ENCODE measurements at regions not wholly inside any gene's neighbourhood (a gene's known extent, or its start where the extent isn't known, plus 50 kb on each side); places are given as distances from the start of the nearest gene placed in this dataset.

DNA sequence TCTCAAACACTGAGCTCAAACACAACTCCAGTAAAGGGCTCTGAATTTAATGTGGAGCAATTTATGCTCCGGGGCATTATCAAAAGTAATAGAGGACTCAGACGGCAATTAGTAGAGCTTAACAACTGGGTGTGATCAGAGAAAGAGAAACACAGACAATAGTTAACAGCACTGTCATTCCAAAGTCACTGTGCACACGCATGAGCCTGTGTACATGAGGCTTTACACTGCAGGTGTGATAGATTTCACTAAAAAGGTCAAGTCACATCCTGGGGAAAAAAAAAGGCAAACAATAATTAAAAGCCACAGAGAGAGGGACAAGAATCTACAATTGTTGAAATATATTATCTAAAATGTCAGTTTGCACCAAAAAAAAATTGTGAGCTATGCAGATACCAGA is 956.5 kb downstream of the CDH18 start:
- TF ChIP-seq, protein P1, sequence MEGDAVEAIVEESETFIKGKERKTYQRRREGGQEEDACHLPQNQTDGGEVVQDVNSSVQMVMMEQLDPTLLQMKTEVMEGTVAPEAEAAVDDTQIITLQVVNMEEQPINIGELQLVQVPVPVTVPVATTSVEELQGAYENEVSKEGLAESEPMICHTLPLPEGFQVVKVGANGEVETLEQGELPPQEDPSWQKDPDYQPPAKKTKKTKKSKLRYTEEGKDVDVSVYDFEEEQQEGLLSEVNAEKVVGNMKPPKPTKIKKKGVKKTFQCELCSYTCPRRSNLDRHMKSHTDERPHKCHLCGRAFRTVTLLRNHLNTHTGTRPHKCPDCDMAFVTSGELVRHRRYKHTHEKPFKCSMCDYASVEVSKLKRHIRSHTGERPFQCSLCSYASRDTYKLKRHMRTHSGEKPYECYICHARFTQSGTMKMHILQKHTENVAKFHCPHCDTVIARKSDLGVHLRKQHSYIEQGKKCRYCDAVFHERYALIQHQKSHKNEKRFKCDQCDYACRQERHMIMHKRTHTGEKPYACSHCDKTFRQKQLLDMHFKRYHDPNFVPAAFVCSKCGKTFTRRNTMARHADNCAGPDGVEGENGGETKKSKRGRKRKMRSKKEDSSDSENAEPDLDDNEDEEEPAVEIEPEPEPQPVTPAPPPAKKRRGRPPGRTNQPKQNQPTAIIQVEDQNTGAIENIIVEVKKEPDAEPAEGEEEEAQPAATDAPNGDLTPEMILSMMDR (optimal IDR thresholded peaks at IDR 0.05 in 1 of 3, IDR thresholded peaks at IDR 0.05 in 1 of 3, conservative IDR thresholded peaks at IDR 0.05 in 1 of 3; ENCODE audit: extremely low read depth in 1 of 3, insufficient read depth in 2 of 3, low read length in 3 of 3), result no peak
- TF ChIP-seq EZH2 (IDR thresholded peaks at IDR 0.05; ENCODE audit: low read length), result no peak
